Transverse colon (tissue), 4 donors: ENCODE measurements at regions not wholly inside any gene's neighbourhood (a gene's known extent, or its start where the extent isn't known, plus 50 kb on each side); places are given as distances from the start of the nearest gene placed in this dataset.

ENCODE experiments used
- DNase-seq: peaks from one replicate; pipeline ENCODE4 v3.0.0-alpha.2; 2019
- H3K27ac ChIP-seq, 4 donors: fragments of 200-600 bp; sonication (generic); 2 replicates each; pipeline ENCODE4 v1.5.1; 2016 to 2018; ENCODE audit warnings: inconsistent platforms in 4 of 4
- H3K27me3 ChIP-seq: fragments of 200-600 bp; sonication (generic); 2 replicates; pipeline ENCODE4 v1.5.1; 2017; ENCODE audit warnings: inconsistent platforms
- H3K36me3 ChIP-seq, 4 donors: fragments of 200-600 bp; sonication (generic); 2 replicates each; pipeline ENCODE4 v1.5.1; 2017 to 2019; ENCODE audit warnings: inconsistent platforms in 4 of 4
- H3K4me1 ChIP-seq, 4 donors: fragments of 200-600 bp; sonication (generic); 2 replicates each; pipeline ENCODE4 v1.5.1; 2017 to 2020; ENCODE audit warnings: inconsistent platforms in 4 of 4
- H3K4me3 ChIP-seq, 4 donors: fragments of 200-600 bp; sonication (generic); 1 replicate in 1 of 4; 2 replicates in 3 of 4; pipeline versions ENCODE4 v1.5.1 to v1.6.1; 2017 to 2019; ENCODE audit warnings: inconsistent platforms in 4 of 4
- H3K9me3 ChIP-seq, 2 donors: fragments of 200-600 bp; sonication (generic); 2 replicates each; pipeline ENCODE4 v1.5.1; 2017 to 2019; ENCODE audit warnings: inconsistent platforms in 2 of 2
- CTCF ChIP-seq, 5 experiments: fragments of 200-600 bp in 3 of 5; fragments of 450-650 bp in 2 of 5; sonication (generic) in 3 of 5; IDR thresholded peaks; 1 replicate in 2 of 5; 2 replicates in 3 of 5; pipeline ENCODE4 v1.5.1; 2016 to 2017; ENCODE audit warnings: antibody characterized with exemption in 5 of 5, inconsistent platforms in 3 of 5, mild to moderate bottlenecking in 2 of 5, moderate library complexity in 1 of 5
- EP300 ChIP-seq: sonication (generic); formaldehyde crosslinking; IDR thresholded peaks from one replicate; pipeline ENCODE4 v1.6.1; 2017; ENCODE audit warnings: antibody characterized with exemption, low read depth
- POLR2A ChIP-seq: fragments of 450-650 bp; IDR thresholded peaks from one replicate; pipeline ENCODE4 v1.6.1; 2016; ENCODE audit warnings: antibody characterized with exemption, mild to moderate bottlenecking, moderate library complexity
- POLR2AphosphoS5 ChIP-seq, 3 donors: sonication (generic); formaldehyde crosslinking; IDR thresholded peaks; one replicate each; pipeline ENCODE4 v1.6.1; 2016; ENCODE audit warnings: antibody characterized with exemption in 3 of 3
- WGBS, 2 donors: methylation state at CpG; one replicate each; pipeline ENCODE4 v1.1.5; 2018; ENCODE audit warnings: low coverage in 1 of 2; 5-methylcytosine and 5-hydroxymethylcytosine counted together
- in situ Hi-C, 4 donors: fragments of 200-750 bp; cut with MboI; loops; one replicate each; pipeline versions ENCODE4 v1.15.0 to v1.15.1; 2017; ENCODE audit warnings: low sequenced_read_pairs in 3 of 4, low pct_ligation_motif_present in 1 of 4, low pct_unique_long_range_greater_than_20kb in 1 of 4
- intact Hi-C: fragments of 100-400 bp; cut with DNase I; formaldehyde crosslinking; loops from one replicate; pipeline ENCODE4 v1.15.1; 2023; ENCODE audit warnings: low total_unique reads

- no peak for TF ChIP-seq POLR2AphosphoS5 (IDR thresholded peaks at IDR 0.05)
- no peak for TF ChIP-seq EP300
- no peak for TF ChIP-seq POLR2A
- no peak for TF ChIP-seq CTCF (IDR thresholded peaks at IDR 0.05)
- intact Hi-C loops (no loop called here), in situ Hi-C loops (no loop called here)
- H3K4me3 ChIP-seq = no peak overlapping the region
- no peaks in the 10 kb centered on the region for H3K9me3 ChIP-seq
- H3K27ac ChIP-seq = no peak overlapping the region
- no peaks in the 10 kb centered on the region for H3K27me3 ChIP-seq
- no peaks in the 10 kb centered on the region for H3K36me3 ChIP-seq
- H3K4me1 ChIP-seq = no peaks in the 10 kb centered on the region
- no peak for DNase-seq
- WGBS, 2 donors = 67 to 90% methylated on average over 2 to 3 of the region's 3 CpGs
Measured at GRCh38 chr18:65073060-65073550, 677.7 kb upstream of the CDH7 start.

GRCh38 chr18:65057439-65058083, 693.3 kb upstream of the CDH7 start:
- WGBS, 2 donors = 64 to 66% methylated on average over 9 of the region's 9 CpGs
- no peaks in the 10 kb centered on the region for H3K36me3 ChIP-seq
- H3K27me3 ChIP-seq = no peaks in the 10 kb centered on the region
- H3K27ac ChIP-seq = no peak overlapping the region
- in situ Hi-C loops = no loop called here
- intact Hi-C loops = no loop called here
- TF ChIP-seq EP300 (no peak), POLR2AphosphoS5 (IDR thresholded peaks at IDR 0.05) (no peak), CTCF (IDR thresholded peaks at IDR 0.05) (no peak)
- H3K4me1 ChIP-seq = no peaks in the 10 kb centered on the region
- DNase-seq = no peak
- H3K9me3 ChIP-seq = no peaks in the 10 kb centered on the region
- H3K4me3 ChIP-seq = no peak overlapping the region

- intact Hi-C loops = no loop called here
- no peaks in the 10 kb centered on the region for H3K36me3 ChIP-seq
- TF ChIP-seq EP300 = no peak
Measured at GRCh38 chr18:65056575-65056974, 694.2 kb upstream of the CDH7 start.

GRCh38 chr18:65049586-65049985, 701.2 kb upstream of the CDH7 start:
- intact Hi-C loops = no loop called here
- H3K36me3 ChIP-seq = no peaks in the 10 kb centered on the region
- DNase-seq = no peak
- in situ Hi-C loops = no loop called here
- H3K27me3 ChIP-seq = no peaks in the 10 kb centered on the region
- 83 to 84% methylated on average over 3 of the region's 3 CpGs for WGBS, 2 donors
- no peak for TF ChIP-seq CTCF (IDR thresholded peaks at IDR 0.05)
- TF ChIP-seq EP300 = no peak
- TF ChIP-seq POLR2A = no peak
- no peak for TF ChIP-seq POLR2AphosphoS5 (IDR thresholded peaks at IDR 0.05)
- no peak overlapping the region for H3K27ac ChIP-seq
- H3K9me3 ChIP-seq = no peaks in the 10 kb centered on the region
- H3K4me1 ChIP-seq = no peaks in the 10 kb centered on the region
- H3K4me3 ChIP-seq = no peak overlapping the region

More at GRCh38 chr18:65056575-65056974, 694.2 kb upstream of the CDH7 start:
- Histone ChIP-seq H3K4me3 (no peak overlapping the region), H3K4me1 (no peaks in the 10 kb centered on the region), H3K9me3 (no peaks in the 10 kb centered on the region), H3K27me3 (no peaks in the 10 kb centered on the region), H3K27ac (no peak overlapping the region)
- in situ Hi-C loops = no loop called here
- DNase-seq = no peak
- WGBS, 2 donors = 59 to 67% methylated on average over 2 of the region's 2 CpGs

- Histone ChIP-seq H3K27ac (no peak overlapping the region), H3K4me3 (no peak overlapping the region), H3K36me3 (no peaks in the 10 kb centered on the region), H3K27me3 (no peaks in the 10 kb centered on the region), H3K4me1 (no peaks in the 10 kb centered on the region), H3K9me3 (no peaks in the 10 kb centered on the region)
- in situ Hi-C loops (no loop called here), intact Hi-C loops (no loop called here)
- DNase-seq = no peak
- TF ChIP-seq POLR2AphosphoS5 (IDR thresholded peaks at IDR 0.05) (no peak), POLR2A (no peak), EP300 (no peak)
- 78 to 88% methylated on average over 4 of the region's 4 CpGs for WGBS, 2 donors
Measured at GRCh38 chr18:65039578-65039977, 711.2 kb upstream of the CDH7 start.
